CD4-positive, alpha-beta T cell treated with Interleukin-17A for 1 hour (primary cell): ENCODE measurements at regions not wholly inside any gene's neighbourhood (a gene's known extent, or its start where the extent isn't known, plus 50 kb on each side); places are given as distances from the start of the nearest gene placed in this dataset.
"Not testable (repeated sequence)": the region's sequence is repeated elsewhere in the genome, so short reads cannot be mapped to it uniquely, and the experiment has no call there.

Source experiments
- DNase-seq: peaks from one replicate; pipeline ENCODE4 v3.0.0-alpha.2; 2020

DNA sequence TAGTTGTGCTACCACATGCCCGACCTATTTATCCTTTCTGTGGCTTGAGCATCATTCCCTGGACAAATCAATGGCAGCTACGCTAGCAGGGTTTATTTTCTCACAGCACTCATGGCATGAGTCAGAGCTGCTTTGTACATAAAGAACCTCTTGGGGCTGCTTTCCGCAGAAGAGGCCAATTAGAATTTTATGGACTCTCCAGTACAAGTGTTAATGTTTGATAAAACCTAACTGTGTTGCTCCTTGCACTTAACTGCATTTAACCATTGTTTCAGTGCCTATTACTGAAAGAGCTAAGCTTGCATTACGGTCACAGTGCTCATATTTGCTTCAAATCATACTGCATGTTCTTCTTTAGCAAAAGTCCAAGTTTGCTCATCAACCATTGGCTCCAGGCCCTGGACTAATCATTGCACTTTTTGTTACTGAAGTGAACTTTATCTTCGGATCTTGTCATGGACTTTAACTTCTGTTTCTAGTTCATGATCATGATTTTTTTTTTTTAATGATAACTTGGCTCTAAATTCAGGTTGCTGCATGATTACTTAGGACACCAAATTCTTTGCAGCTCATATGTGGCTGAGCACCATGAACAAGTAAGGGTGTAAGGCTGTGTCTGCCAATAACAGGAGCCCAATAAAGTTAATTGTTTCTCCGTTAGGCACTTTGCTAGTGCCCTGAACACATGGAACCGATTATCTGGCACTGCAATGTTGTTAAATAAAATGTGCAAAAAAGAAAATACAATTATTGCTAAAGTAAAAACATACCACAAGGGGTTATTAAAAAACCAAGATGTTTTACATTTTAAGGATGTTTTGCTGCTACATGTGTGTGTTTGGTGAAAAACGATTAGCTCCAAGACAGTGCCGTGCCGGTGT, 492.2 kb downstream of the KCNJ2 start:
- no peak for DNase-seq

DNA sequence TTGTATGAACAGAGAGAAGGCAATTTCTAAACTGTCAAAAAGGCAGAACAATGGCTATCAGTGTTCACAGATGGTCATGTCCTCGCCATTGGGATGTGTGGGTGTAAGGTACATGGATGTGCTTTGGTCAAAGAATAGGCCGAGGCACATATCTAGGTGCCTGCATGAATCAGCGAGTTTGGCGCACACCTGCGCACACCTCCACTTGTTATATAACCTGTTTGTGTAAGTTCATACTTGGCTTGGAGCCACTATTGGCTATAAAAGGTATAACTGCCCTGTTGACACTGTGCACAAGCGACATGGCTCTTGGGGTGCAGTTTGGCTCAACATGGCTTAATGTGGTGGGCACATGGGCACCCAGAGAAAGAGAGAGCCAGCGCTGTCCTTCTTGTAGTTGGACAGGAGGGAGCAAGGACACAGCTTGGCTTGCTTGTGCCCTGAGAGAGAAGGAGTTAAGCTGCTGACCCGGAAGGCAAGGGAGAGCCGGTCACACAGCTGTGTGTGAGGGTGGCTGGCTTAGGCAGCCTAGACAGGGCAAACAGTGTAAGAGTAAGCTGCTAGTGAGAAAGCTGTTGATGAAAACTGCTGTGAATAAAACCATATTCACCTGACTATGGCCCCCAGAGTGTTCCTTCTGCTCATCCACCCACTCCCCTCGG, 499.1 kb downstream of the KCNJ2 start:
- DNase-seq: no peak

DNA sequence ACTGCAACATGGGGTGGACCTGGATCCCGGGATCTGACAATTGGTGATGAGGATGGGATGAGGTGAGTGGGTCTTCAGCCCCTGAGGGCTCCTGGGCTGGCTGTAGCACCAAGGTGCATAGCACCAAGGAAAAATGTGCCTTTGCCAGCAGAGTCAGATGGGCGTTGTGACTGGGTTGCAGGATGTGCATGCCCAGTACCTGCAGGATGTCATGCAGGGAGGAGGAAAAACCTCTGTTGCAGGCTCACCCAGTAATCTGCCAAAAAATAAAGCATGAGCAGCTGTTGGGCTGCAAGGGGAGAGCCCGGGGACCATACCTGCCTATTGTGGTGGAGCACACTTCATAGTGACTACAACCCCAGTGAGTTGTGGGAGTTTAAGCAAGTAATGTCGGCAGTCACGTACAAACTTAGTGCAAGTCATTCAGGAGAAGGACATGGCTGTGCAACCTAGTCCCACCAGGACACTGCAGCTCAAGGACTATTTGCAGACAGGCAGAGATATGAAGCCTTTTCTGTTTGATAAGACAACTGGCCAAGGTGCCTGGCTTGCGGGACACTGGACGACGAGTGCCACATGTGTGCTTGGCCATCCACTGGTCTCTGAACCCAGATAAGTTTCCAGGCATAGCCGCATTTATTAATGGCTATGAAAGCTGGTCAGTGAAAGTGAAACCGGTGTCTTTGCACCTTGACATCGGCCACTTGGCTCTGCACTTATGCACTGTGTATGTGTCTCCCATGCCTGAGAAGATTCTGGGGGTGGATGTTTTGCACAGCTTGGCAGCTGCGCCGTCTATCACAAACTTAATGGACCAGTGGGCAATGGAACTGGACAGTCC, 499.8 kb downstream of the KCNJ2 start:
- DNase-seq: no peak

DNA sequence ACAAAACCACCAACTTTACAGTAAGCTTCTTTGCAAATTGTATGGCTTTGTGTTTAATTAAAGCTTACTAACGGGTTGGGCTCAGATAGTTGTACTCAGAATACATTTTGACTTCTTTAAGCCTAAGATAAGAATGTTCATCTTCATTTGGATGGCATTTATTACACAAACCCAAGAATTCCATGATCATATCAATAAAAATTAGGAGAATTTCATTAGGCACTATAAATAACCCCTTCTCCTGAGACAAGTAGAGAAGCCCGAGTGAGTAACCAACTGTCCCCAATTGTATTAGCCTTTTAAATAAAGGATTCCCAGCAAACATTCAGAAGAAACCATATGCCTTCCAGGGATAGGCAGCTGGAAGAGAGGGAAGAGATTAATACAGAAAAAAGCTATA, 504.7 kb downstream of the KCNJ2 start:
- DNase-seq: no peak

DNA sequence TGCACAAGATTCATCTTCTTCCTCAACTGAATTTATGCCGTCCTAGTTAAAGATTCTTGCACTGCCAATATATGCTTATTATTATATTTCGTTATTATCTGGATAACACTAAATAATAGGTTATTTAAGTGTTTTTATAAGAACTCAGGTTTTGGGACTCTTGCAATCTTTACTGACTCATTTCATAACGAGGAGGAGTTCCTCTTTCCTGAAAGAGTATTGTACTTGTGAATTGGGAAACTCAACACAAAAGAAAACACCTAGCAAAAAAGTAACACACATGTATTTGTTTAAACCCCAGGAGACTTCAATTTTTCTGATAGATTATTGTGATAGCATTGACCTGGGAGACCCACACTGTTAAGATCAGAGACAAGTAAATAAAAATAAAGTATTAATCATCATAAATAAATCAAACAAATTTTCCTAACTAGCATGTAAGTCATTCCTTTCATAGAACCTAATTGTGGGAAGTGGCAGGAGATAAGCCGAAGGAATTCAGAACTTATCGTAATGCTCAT, 505.8 kb downstream of the KCNJ2 start:
- no peak for DNase-seq

DNA sequence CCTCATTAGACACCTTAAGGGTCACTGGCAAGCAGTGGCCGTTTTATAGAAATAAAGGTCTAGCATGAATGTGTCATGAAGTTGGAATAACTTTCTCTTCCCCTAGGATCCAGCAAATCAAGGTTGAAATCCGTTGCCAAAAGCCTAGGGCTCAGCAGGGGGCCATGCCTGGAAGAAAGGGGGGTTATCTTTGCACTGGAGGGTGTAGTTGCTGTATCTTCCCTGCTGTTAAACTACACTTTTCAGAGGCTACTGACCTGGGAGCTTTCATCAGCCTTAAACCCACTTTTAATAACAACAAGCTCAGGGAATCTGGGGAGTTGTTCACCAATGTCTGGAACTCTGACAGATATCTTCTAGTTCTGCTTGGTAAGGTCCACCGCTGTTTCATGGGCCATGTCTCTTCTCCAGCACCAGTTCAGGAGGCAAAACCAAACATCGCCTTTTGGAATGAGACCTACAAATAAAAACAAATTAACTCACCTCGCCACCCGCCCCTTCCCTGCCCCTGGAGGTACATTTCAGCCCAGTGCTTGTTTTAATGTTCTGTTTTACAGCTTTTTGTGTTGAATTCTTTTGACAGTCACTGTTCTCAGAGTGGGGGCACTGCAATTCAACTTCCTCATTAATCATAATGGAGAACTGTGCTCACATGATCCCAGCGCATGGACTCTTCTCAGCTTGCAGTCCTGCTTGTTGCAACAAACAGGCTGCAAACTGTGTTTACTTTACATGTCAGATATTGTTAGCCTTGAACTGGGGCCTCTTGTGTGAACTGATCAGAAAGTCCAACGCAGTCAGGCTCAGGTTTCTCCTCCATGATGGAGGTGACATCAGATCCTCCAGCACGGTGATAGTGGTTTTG, 508.7 kb downstream of the KCNJ2 start:
- DNase-seq: no peak

DNA sequence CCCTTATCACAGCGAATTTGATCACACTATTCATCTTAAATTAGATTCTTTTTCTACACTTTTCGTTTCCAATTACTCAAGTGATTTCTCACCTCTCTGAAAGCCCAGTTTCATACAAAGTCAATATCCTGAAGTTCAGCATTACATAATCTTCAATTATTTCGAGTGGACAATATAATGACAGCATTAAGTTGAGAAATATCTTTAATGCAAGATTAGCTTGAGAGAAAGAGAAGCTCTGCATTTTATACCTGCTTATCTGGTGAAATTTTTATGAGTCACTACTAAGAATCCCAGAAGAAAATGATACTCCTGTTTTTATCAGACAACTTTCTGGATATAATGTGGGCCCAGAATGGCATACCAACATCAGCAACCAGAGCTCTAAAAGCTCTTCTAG, 509.6 kb downstream of the KCNJ2 start:
- no peak for DNase-seq

DNA sequence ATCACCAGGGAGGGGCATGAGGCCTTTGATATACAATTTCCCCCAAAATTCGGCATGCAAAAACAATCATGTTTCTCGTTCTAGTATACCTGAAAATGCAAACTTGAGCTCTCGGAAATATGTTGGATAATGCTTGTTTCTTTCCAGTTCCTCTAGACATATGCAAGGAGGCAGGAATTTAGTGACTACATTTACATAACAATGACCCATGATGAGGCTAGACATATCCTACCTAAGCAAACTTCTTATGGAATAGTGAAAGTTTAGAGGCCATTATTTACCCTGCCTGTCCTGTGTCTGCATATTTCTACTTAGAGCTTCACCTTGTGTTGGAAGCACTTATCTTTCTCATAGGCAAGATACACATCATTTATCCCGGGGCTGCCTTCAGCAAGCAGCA, 514.6 kb downstream of the KCNJ2 start:
- DNase-seq: no peak

DNA sequence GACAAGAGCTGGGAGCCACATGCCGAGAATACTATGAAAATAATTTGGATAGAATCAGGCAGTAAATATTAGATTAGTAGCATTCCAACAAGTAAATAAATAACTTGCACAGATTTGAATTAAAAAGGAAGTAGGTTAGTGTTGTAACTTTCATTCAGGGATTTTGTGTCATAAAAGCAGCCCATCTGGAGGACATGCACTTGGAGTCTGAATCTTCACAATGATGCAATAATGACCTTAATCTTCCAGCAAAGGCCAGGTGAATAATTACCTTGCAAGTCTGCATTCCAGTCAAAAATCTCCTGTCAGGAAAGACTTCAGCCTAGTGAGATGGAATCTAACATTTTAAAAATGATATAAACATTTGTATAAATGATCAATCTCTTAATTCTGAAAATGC, 518.1 kb downstream of the KCNJ2 start:
- no peak for DNase-seq

DNA sequence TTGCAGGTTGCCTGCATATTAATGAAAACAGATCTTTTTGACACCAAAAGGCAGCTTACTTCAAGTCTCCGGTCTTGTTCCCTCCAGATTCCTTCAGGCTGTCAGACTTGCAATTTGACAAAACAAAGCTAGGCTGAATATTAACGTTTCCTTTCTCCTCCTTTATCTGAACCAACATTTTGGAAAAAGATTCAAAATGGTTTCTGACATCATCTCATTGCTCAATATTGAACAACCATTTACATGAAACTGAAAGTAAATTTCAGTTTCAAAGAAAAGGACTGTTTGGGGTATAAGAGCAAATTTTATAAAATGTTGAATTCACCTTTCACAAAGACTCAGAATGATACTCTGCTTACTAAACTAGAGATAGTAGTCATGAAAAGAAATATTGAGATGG, 521.8 kb downstream of the KCNJ2 start:
- DNase-seq: no peak

DNA sequence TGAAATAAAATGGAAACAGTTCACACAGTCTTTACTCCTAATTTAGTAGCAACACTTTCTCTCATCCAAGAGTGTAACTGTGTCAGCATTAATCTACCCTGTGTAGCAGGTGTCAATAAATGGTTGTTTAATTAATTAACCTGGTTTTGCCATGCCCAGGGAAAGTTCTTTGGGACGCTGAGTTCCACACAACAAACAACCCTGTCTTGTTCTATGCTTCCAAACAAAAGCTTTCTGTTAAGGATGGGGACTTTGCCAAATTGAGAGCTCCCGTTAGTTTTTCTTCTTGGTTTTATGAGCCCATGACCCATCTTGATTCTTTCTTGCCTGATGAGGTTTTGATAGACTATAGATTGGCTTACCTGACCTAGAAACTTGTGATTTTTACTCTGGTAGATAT, 530.1 kb downstream of the KCNJ2 start:
- DNase-seq: no peak

DNA sequence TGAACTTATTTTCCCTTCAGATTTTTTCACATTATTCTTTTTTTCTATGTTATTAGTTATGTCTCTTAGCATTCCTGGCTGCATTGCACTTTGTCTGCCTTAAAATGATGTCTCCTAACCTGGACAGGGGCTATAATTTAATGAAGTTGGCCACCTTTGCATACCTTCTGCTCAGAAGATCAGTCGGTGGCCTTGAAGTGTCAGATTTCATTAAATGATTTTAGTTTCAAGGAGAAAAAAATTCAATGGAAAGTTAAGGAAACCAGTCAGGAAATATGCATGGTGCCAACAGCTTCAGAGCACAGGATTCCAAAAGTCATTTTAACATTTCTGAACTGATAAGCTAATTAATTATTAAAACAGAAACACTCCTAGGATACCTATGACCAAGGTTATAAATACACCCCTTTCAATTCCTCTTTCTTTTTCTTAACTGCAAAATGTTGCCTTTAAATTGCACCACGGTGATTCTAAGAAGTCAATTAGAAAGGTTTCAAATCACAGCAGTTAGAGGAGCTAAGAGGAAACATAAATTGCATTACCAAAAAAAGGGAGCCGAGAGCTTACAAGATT, 533.4 kb downstream of the KCNJ2 start:
- DNase-seq: no peak

DNA sequence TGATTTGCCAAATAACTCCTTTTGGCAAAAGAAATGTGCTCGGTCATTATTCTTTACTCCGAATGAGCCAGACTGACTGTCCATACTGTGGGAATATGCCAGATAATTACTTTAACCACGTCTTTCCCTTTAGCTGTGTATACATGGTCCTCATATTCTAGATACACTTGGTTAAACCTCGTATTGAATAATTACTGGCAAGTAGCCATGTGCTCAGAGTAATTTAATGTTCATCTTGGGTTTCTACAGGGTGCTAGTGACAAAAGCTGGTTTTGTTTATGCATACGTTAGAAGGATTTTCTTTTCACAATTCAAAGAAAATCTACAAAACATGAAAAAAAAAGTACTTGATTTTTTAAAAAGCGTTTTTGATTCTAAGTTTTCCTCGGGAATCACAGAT, 540.3 kb downstream of the KCNJ2 start:
- DNase-seq: no peak

DNA sequence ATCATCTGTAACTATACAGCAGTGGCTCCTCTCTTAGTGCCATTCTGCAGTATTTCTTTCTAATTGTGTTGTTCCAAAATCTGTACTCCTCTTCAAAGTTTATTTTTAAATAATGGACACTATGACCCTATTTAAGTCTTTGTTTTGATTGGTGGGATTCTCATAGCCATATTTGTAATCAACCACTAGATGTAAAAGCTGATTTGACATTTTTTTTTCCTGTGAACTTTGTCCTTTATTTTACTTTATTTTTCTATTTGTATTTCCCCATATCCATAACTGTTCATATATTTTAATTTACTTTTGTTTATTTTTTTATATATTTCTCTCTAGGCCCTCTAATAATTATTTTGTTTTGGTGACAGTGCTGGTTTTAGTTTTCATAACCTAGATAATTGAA, 544.4 kb downstream of the KCNJ2 start:
- DNase-seq: no peak

DNA sequence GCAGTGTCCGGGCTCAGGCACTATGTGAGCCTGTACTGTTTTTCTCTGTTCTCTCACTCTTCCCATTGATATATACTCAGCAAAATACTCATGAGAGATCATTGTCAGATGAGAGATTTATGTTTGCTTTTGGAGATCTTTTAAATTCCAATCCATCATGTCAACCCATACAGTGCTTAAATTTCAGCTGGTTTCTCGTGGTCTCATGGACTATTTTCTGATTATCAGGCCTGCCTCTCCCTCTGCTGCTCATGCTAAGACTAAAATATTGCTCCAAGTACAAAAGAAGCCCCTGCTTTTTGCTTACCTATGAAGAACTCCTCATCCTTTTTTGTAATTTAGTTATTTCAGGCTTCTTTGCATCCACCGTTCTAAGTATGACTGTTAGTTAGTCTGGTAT, 547.2 kb downstream of the KCNJ2 start:
- DNase-seq: no peak

DNA sequence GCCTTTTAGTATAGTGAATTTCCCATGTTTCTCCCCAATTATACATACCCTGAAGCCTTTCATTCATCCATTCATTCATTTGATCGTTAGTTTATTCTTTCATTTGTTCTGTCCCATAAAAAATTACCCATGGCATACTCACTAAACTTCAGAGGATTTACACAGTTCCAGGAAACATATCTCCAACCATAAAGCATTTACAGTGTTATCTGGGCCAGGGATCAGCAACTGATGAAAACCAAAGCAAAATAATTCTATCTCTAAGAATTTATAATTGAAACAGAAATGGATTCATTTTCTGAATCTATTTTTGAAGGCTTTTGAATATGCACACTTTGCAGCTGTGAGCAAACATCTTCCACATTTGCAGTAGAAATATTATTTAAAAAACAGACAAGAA, 547.7 kb downstream of the KCNJ2 start:
- DNase-seq: no peak

DNA sequence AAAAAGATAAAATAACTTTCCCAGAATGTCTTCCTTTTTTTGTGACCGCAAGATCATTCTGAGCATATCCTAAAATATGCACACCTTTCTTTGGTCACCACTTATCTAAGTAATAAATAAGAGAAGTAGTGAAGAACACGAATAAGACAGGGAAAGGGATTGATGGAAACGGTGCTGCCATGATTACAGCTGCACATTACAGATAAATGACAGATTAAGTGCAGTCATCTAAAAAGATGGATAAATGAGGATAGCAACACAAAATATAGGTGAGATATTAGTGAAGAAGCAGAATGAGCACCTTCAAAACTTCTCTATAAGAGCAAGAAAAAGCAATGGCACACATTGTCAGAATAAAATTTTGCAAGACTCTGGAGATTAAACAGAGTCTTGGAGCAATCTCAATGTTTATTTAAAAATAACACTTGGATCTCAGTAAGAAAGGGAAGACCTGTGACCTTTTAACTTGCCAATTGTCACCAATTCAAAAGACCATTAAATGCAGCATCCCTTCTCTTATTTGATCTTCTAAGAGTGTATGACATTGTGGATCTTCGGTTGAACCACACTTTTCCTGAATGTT, 567.1 kb downstream of the KCNJ2 start:
- no peak for DNase-seq

DNA sequence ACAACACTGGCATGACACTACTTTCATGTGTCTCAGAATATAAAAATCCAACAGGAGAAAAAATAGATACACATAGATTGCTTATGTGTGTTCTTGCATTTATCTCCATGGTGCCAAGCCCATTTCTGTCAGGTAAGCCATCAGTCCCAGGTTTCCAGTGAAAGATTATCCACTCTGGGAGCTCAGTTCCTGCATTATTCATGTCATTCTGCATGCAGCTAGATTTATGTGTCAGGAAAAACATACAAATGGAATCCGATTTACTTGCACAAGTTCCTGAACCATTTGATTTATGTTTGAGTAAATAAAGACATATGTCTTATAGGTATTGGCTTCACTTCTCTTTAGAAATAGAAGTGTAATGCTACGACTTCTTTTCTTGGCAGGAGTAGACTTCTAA, 569.7 kb downstream of the KCNJ2 start:
- no peak for DNase-seq

DNA sequence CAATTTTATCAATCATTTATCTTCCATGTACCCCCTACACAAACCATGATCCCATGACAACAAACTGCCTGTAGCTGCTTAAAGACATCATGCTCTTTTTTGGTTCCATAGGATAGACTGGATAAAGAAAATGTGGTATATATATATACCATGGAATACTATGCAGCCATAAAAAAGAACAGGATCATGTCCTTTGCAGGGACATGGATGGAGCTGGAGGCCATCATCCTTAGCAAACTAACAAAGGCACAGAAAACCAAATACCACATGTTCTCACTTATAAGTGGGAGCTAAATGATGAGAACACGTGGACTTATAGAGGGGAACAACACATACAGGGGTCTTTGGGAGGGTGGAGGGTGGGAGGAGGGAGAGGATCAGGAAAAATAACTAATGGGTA, 577.2 kb downstream of the KCNJ2 start:
- not testable (repeated sequence) for DNase-seq

DNA sequence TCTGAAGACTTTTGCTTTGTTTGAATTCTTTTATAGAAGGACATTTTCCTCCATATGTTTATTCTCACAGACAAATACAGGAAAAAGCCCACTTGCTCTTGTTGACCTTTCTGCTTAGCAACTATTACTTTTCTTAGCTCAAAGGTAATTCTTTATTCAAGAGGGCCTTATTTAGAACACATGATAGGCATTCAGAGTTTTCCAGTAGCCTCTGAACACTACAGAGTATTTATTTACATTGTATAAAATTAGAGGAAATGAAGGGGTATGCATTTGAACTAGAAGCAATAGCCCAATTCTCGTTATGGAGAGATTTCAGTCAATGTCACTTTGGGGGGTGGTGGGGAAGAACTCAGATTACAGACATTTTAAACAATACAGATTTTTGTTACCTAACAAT, 581.7 kb downstream of the KCNJ2 start:
- DNase-seq: no peak

DNA sequence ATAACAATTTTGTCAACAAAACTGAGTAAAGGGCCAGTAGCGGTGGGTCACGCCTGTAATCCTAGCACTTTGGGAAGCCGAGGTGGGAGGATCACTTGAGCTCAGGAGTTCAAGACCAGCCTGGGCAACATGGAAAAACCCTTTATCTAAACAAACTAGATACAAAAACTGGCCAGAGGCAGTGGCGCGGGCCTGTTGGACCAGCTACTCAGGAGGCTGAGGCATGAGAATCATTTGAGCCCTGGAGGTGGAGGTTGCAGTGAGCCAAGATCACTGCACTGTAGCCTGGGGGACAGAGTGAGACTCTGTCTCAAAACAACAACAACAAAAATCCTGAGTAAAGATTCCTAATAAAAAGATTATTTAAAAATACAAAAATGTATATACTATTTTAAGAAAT, 583.1 kb downstream of the KCNJ2 start:
- DNase-seq: not testable (repeated sequence)
